IPS-18a (cell line): ENCODE measurements at regions not wholly inside any gene's neighbourhood (a gene's known extent, or its start where the extent isn't known, plus 50 kb on each side); places are given as distances from the start of the nearest gene placed in this dataset.

Experiments
- H3K27ac ChIP-seq: one replicate; pipeline ENCODE4 v1.5.1; 2013; ENCODE audit warnings: low read length
- H3K27me3 ChIP-seq: one replicate; pipeline ENCODE4 v1.6.1; 2013; ENCODE audit warnings: mild to moderate bottlenecking, low read length; ENCODE audit not compliant: control insufficient read depth, insufficient read depth
- H3K36me3 ChIP-seq: one replicate; pipeline ENCODE4 v1.6.1; 2013; ENCODE audit warnings: low read depth, low read length; ENCODE audit not compliant: control insufficient read depth
- H3K4me1 ChIP-seq: one replicate; pipeline ENCODE4 v1.6.1; 2013; ENCODE audit warnings: low read depth, low read length; ENCODE audit not compliant: control insufficient read depth
- H3K4me3 ChIP-seq: one replicate; pipeline ENCODE4 v1.5.1; 2013; ENCODE audit warnings: low read length
- H3K9ac ChIP-seq: one replicate; pipeline ENCODE4 v1.6.1; 2013; ENCODE audit warnings: mild to moderate bottlenecking, low read length, moderate library complexity
- H3K9me3 ChIP-seq: one replicate; pipeline ENCODE4 v1.6.1; 2013; ENCODE audit warnings: low read depth, low read length; ENCODE audit not compliant: control insufficient read depth

- no peaks in the 10 kb centered on the region for H3K9me3 ChIP-seq
- H3K4me1 ChIP-seq = no peaks in the 10 kb centered on the region
- H3K9ac ChIP-seq = no peak overlapping the region
- no peaks in the 10 kb centered on the region for H3K36me3 ChIP-seq
- no peaks in the 10 kb centered on the region for H3K27me3 ChIP-seq
- H3K27ac ChIP-seq = no peak overlapping the region
- H3K4me3 ChIP-seq = no peak overlapping the region
Observed at GRCh38 chr21:38139380-38140168, 117.2 kb upstream of the KCNJ15 start.

- no peaks in the 10 kb centered on the region for H3K27me3 ChIP-seq
- no peak overlapping the region for H3K27ac ChIP-seq
- H3K9ac ChIP-seq = no peak overlapping the region
- H3K36me3 ChIP-seq = no peaks in the 10 kb centered on the region
- no peaks in the 10 kb centered on the region for H3K9me3 ChIP-seq
- H3K4me1 ChIP-seq = no peaks in the 10 kb centered on the region
- no peak overlapping the region for H3K4me3 ChIP-seq
Observed at GRCh38 chr21:38140207-38140903, 116.4 kb upstream of the KCNJ15 start.

DNA sequence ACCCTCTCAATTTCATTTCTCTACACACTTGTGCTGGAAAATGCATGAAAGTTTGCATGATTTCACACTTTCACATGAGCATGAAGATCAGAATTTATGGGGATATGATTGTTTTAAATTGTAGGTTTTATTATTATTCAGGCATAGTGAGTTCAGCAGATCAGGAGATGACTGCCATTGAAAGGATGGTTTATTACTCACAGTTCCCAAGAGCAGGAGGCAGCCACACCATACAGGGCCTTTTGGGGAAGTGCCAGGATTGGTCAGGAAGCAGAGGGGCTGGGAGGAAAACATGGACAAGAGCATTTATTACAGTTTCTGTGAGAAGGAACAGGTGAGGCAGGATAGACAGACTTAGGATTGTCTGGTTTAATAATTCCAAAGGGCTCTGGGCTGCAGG lies 114.6 kb upstream of the KCNJ15 start:
- H3K9ac ChIP-seq = no peak overlapping the region
- H3K27ac ChIP-seq = no peak overlapping the region
- H3K9me3 ChIP-seq = no peaks in the 10 kb centered on the region
- H3K27me3 ChIP-seq = no peaks in the 10 kb centered on the region
- H3K36me3 ChIP-seq = no peaks in the 10 kb centered on the region
- no peaks in the 10 kb centered on the region for H3K4me1 ChIP-seq
- no peak overlapping the region for H3K4me3 ChIP-seq

DNA sequence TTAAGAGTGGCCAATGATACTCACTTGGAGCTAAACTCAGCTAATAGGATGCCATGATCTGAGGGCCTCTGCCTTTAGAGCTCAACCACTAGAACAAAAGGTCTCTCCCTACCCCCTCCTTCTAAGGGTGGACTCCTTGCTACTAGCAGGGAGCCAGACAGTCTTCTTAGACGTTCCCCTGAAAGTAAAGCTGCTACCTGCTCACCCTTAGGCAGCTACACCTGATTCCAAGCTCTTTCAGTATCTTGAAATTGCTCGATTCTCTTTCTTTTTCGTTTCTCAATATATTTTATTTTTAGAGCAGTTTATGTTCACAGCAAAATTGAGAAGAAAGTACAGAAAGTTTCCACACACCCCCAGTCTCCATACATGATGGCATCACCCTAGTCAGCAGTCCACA lies 112.6 kb upstream of the KCNJ15 start:
- Histone ChIP-seq H3K9ac (no peak overlapping the region), H3K27ac (no peak overlapping the region), H3K4me3 (no peak overlapping the region), H3K27me3 (no peaks in the 10 kb centered on the region), H3K4me1 (no peaks in the 10 kb centered on the region), H3K36me3 (no peaks in the 10 kb centered on the region), H3K9me3 (no peaks in the 10 kb centered on the region)

- Histone ChIP-seq H3K36me3 (no peaks in the 10 kb centered on the region), H3K9me3 (no peaks in the 10 kb centered on the region), H3K27me3 (no peaks in the 10 kb centered on the region), H3K4me1 (no peaks in the 10 kb centered on the region), H3K4me3 (no peak overlapping the region), H3K27ac (no peak overlapping the region), H3K9ac (no peak overlapping the region)
Observed at GRCh38 chr21:38145104-38145503, 111.7 kb upstream of the KCNJ15 start.

DNA sequence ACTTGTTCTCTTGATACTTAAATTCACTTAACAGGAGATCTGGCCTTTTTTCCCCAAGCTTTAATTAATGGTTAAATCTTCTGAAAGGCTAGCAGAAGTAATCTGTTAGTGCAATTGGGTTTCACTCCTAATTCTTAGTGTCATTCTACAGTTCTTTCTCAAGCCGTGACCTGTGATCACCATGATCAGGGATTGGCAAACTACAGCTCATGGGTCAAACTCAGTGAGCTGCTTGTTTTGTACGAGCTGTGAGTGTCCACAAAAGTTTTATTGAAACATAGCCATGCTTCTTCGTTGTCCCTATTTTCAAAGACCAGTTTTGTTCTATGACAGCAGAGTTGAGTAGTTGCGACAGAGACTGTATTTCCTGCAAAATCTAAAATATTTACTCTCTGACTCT lies 109.4 kb upstream of the KCNJ15 start:
- Histone ChIP-seq H3K27me3 (no peaks in the 10 kb centered on the region), H3K4me1 (no peaks in the 10 kb centered on the region), H3K9me3 (no peaks in the 10 kb centered on the region), H3K9ac (no peak overlapping the region), H3K4me3 (no peak overlapping the region), H3K27ac (no peak overlapping the region), H3K36me3 (no peaks in the 10 kb centered on the region)

- no peaks in the 10 kb centered on the region for H3K36me3 ChIP-seq
- no peak overlapping the region for H3K4me3 ChIP-seq
- no peak overlapping the region for H3K9ac ChIP-seq
- no peaks in the 10 kb centered on the region for H3K9me3 ChIP-seq
- H3K4me1 ChIP-seq = no peaks in the 10 kb centered on the region
- no peak overlapping the region for H3K27ac ChIP-seq
- no peaks in the 10 kb centered on the region for H3K27me3 ChIP-seq
Observed at GRCh38 chr21:38148046-38148445, 108.7 kb upstream of the KCNJ15 start.

DNA sequence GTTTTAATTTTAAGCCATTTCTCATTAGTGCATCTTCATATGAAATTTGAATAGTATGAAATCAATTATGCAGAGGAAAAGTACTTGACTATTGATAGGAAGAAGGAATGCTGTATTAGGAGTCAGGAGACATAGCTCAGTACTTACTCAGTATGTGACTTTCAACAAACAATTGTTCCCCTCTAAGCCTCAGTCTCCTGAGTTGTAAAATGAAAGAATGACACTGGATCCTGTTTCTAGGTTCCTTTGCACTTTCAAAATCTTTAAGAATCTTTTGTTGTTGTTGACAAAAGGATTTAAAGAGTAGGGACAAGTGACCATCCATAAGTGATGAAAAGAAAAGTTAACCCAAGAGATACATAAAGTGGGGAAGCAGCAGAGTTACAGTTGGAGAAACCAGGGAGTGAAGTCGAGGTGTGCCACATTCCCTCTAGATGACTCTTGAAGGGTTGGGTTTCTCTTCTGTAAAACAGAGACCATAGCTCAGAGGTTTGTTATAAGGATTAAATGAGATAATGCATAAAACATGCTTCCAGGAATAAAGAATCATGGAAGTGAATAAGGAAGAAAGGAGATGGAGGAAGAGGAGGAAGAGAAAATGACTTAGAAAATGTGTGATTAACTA lies 105.7 kb upstream of the KCNJ15 start:
- H3K36me3 ChIP-seq = no peaks in the 10 kb centered on the region
- H3K4me3 ChIP-seq = no peak overlapping the region
- H3K4me1 ChIP-seq = no peaks in the 10 kb centered on the region
- no peak overlapping the region for H3K9ac ChIP-seq
- no peak overlapping the region for H3K27ac ChIP-seq
- H3K27me3 ChIP-seq = no peaks in the 10 kb centered on the region
- no peaks in the 10 kb centered on the region for H3K9me3 ChIP-seq

DNA sequence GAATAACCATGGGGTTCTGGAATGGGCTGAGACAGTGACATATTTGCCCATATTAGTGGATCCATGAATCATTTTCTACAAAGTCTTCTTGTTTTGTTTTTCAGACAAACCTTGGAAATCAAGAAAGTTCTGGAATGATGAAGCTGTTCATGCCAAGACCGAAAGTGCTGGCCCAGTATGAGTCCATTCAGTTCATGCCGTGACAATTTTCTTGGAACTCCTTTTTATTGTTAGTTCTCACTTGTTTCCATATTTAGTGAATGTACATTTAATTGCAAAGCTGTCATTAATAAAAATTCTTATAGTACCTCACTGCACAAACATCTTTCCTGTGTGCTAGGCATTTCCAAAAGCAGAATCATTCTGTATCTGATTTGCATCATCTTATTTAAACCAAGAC lies 100.6 kb upstream of the KCNJ15 start:
- H3K27ac ChIP-seq = no peak overlapping the region
- no peaks in the 10 kb centered on the region for H3K27me3 ChIP-seq
- no peak overlapping the region for H3K4me3 ChIP-seq
- no peaks in the 10 kb centered on the region for H3K36me3 ChIP-seq
- H3K4me1 ChIP-seq = no peaks in the 10 kb centered on the region
- H3K9ac ChIP-seq = no peak overlapping the region
- no peaks in the 10 kb centered on the region for H3K9me3 ChIP-seq

DNA sequence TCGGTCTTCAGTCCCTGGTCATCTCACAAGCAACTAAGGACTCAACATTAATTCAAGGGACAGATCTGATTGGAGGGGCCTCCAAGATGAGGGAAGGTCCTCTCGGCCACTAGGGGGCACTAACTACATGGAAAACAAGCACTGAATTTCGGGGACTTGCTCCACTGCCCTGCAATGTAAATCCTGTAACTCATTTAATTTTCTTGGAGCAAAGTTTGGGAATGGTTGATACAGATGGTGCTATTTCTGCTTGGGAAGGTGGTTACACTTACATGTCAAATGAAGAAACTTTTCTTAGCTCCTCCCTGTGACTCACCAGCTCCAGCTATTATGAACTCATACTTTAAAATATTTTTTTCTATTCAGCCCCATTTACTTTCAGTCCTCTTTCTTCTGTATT lies 97.4 kb upstream of the KCNJ15 start:
- no peak overlapping the region for H3K27ac ChIP-seq

GRCh38 chr21:38165466-38166172 lies 91.2 kb upstream of the KCNJ15 start:
- no peaks in the 10 kb centered on the region for H3K9me3 ChIP-seq
- no peaks in the 10 kb centered on the region for H3K36me3 ChIP-seq
- H3K27ac ChIP-seq = no peak overlapping the region
- no peak overlapping the region for H3K4me3 ChIP-seq
- no peaks in the 10 kb centered on the region for H3K27me3 ChIP-seq
- H3K9ac ChIP-seq = no peak overlapping the region
- peaks cover 3% of the 10 kb centered on the region for H3K4me1 ChIP-seq

More for the DNA sequence above, 97.4 kb upstream of the KCNJ15 start:
- Histone ChIP-seq H3K27me3 (no peaks in the 10 kb centered on the region), H3K9ac (no peak overlapping the region), H3K36me3 (no peaks in the 10 kb centered on the region), H3K4me1 (no peaks in the 10 kb centered on the region), H3K9me3 (no peaks in the 10 kb centered on the region), H3K4me3 (no peak overlapping the region)
